SK-N-SH (cell line): ENCODE measurements at regions not wholly inside any gene's neighbourhood (a gene's known extent, or its start where the extent isn't known, plus 50 kb on each side); places are given as distances from the start of the nearest gene placed in this dataset.

Experiments
- CTCF ChIA-PET: fragments of 300-600, 350-600 bp; formaldehyde crosslinking; extraction: SDS; loops from one replicate; lab custom pipeline; 2021; lab: Yijun Ruan, JAX
- POLR2A ChIA-PET: fragments of 350-600 bp; sonication (Branson Sonifier 250); formaldehyde crosslinking; extraction: SDS; loops from one replicate; lab custom pipeline; 2020; ENCODE audit warnings: antibody characterized with exemption, inconsistent platforms; lab: Yijun Ruan, JAX
- DNase-seq: peaks from one replicate; pipeline ENCODE4 v3.0.0; 2012
- H2AFZ ChIP-seq: fragments of 200-600 bp; sonication (generic); 2 replicates; pipeline ENCODE4 v1.8.1; 2016; ENCODE audit warnings: antibody characterized with exemption, mild to moderate bottlenecking, low read depth
- H3F3A ChIP-seq: fragments of 200-600 bp; sonication (generic); replicated peaks from 2 replicates; pipeline ENCODE3; 2016; ENCODE audit warnings: antibody characterized with exemption, mild to moderate bottlenecking; ENCODE audit not compliant: insufficient read depth
- H3K27ac ChIP-seq, 2 experiments: fragments of 200-500 bp in 1 of 2; fragments of 200-600 bp in 1 of 2; sonication (Bioruptor generic) in 1 of 2; sonication (generic), shearing (Covaris generic) in 1 of 2; 2 replicates each; pipeline versions ENCODE4 v1.5.1 to v1.6.1; 2014 to 2016; ENCODE audit warnings: low read depth in 2 of 2, inconsistent platforms in 1 of 2, low read length in 1 of 2, mild to moderate bottlenecking in 1 of 2, mixed read lengths in 1 of 2
- H3K27me3 ChIP-seq: fragments of 200-600 bp; sonication (generic), shearing (Covaris generic); 2 replicates; pipeline ENCODE4 v1.6.1; 2016; ENCODE audit warnings: mixed run types; ENCODE audit not compliant: insufficient read depth
- H3K36me3 ChIP-seq, 2 experiments: fragments of 200-500 bp in 1 of 2; fragments of 200-600 bp in 1 of 2; sonication (Bioruptor generic) in 1 of 2; sonication (generic) in 1 of 2; replicated peaks in 1 of 2; 2 replicates each; pipeline versions ENCODE3 to v1.5.1; 2014 to 2016; ENCODE audit warnings: low read length in 1 of 2, mild to moderate bottlenecking in 1 of 2; ENCODE audit not compliant: insufficient read depth in 2 of 2, control insufficient read depth in 1 of 2
- H3K4me1 ChIP-seq, 2 experiments: fragments of 200-500 bp in 1 of 2; fragments of 200-600 bp in 1 of 2; sonication (Bioruptor generic) in 1 of 2; sonication (generic), shearing (Covaris generic) in 1 of 2; 2 replicates each; pipeline versions ENCODE4 v1.5.1 to v1.6.1; 2014 to 2016; ENCODE audit warnings: low read depth in 1 of 2, low read length in 1 of 2, mixed run types in 1 of 2; ENCODE audit not compliant: insufficient read depth in 2 of 2, control insufficient read depth in 1 of 2
- H3K4me2 ChIP-seq: fragments of 200-600 bp; sonication (generic), shearing (Covaris generic); 2 replicates; pipeline ENCODE4 v1.6.1; 2017; ENCODE audit warnings: mixed run types
- H3K4me3 ChIP-seq, 2 experiments: fragments of 200-500 bp in 1 of 2; fragments of 200-600 bp in 1 of 2; sonication (Bioruptor generic) in 1 of 2; sonication (generic), shearing (Covaris generic) in 1 of 2; 2 replicates each; pipeline versions ENCODE4 v1.5.1 to v1.8.1; 2014 to 2016; ENCODE audit warnings: low read depth in 2 of 2, inconsistent platforms in 1 of 2, low read length in 1 of 2, mild to moderate bottlenecking in 1 of 2, mixed read lengths in 1 of 2, moderate library complexity in 1 of 2
- H3K79me2 ChIP-seq: fragments of 200-600 bp; sonication (generic); 2 replicates; pipeline ENCODE4 v1.8.1; 2017; ENCODE audit warnings: mild to moderate bottlenecking; ENCODE audit not compliant: insufficient read depth
- H3K9ac ChIP-seq: fragments of 200-600 bp; sonication (generic); 2 replicates; pipeline ENCODE4 v1.6.1; 2017; ENCODE audit warnings: mixed run types
- H3K9me2 ChIP-seq: fragments of 200-600 bp; sonication (generic); 2 replicates; pipeline ENCODE4 v1.6.1; 2017; ENCODE audit warnings: mixed run types
- H3K9me3 ChIP-seq: fragments of 200-600 bp; sonication (generic); 2 replicates; pipeline ENCODE4 v1.6.1; 2017; ENCODE audit warnings: mixed run types, mild to moderate bottlenecking, moderate library complexity
- H4K20me1 ChIP-seq: fragments of 200-600 bp; sonication (generic); 2 replicates; pipeline ENCODE4 v1.6.1; 2017; ENCODE audit warnings: mild to moderate bottlenecking, mixed run types; ENCODE audit not compliant: insufficient read depth
- CTCF ChIP-seq: fragments of 200-600 bp; sonication (generic); IDR thresholded peaks from 2 replicates; pipeline ENCODE4 v1.6.1; 2017; ENCODE audit warnings: antibody characterized with exemption, mild to moderate bottlenecking, moderate library complexity
- ELF1 ChIP-seq: IDR thresholded peaks from 2 replicates; pipeline ENCODE4 v1.4.0; 2012
- EP300 ChIP-seq, 2 experiments: IDR thresholded peaks; 2 replicates each; pipeline versions ENCODE4 v1.4.0 to v1.6.1; 2012; ENCODE audit warnings: borderline replicate concordance in 1 of 2, low read depth in 1 of 2, low read length in 1 of 2
- EZH2phosphoT487 ChIP-seq: fragments of 200-600 bp; sonication (generic); IDR thresholded peaks from 2 replicates; pipeline ENCODE4 v1.6.1; 2017; ENCODE audit warnings: low read depth, mixed run types, mild to moderate bottlenecking, antibody characterized with exemption, moderate library complexity, borderline replicate concordance
- FOSL2 ChIP-seq: IDR thresholded peaks from 2 replicates; pipeline ENCODE4 v1.4.0; 2012; ENCODE audit warnings: low read depth, mild to moderate bottlenecking, moderate library complexity, borderline replicate concordance
- GATA2 ChIP-seq: sonication (generic); formaldehyde crosslinking; IDR thresholded peaks from 2 replicates; pipeline ENCODE4 v1.5.0; 2020; ENCODE audit warnings: mild to moderate bottlenecking, missing genetic modification reagents
- IRF3 ChIP-seq: fragments of 150-350 bp; IDR thresholded peaks from 2 replicates; pipeline ENCODE4 v1.6.1; 2016; ENCODE audit warnings: mild to moderate bottlenecking, low read depth, low read length
- JUND ChIP-seq: IDR thresholded peaks from 2 replicates; pipeline ENCODE4 v1.4.0; 2012
- MAX ChIP-seq: IDR thresholded peaks from 2 replicates; pipeline ENCODE4 v1.4.0; 2012; ENCODE audit warnings: low read depth
- MEF2A ChIP-seq: IDR thresholded peaks from 2 replicates; pipeline ENCODE4 v1.4.0; 2012; ENCODE audit warnings: low read depth, borderline replicate concordance
- NRF1 ChIP-seq: IDR thresholded peaks from 2 replicates; pipeline ENCODE4 v1.6.1; 2012; ENCODE audit warnings: low read depth, mild to moderate bottlenecking, low read length
- RAD21 ChIP-seq: IDR thresholded peaks from 2 replicates; pipeline ENCODE4 v1.6.1; 2012; ENCODE audit warnings: mild to moderate bottlenecking, low read length
- RCOR1 ChIP-seq: fragments of 150-350 bp; IDR thresholded peaks from 2 replicates; pipeline ENCODE4 v1.6.1; 2017; ENCODE audit warnings: antibody characterized with exemption, low read length
- RFX5 ChIP-seq: IDR thresholded peaks from 2 replicates; pipeline ENCODE4 v1.6.1; 2012; ENCODE audit warnings: mild to moderate bottlenecking, improper control_type of control experiment, low read length
- SIN3A ChIP-seq: IDR thresholded peaks from 2 replicates; pipeline ENCODE4 v1.6.1; 2012; ENCODE audit warnings: low read depth, mild to moderate bottlenecking, low read length, moderate library complexity, borderline replicate concordance
- SMC3 ChIP-seq: IDR thresholded peaks from 2 replicates; pipeline ENCODE4 v1.6.1; 2012; ENCODE audit warnings: low read depth, low read length, improper control_type of control experiment
- WGBS: methylation state at CpG from one replicate; pipeline ENCODE4 v1.1.6; 2017; ENCODE audit warnings: low lambda C conversion rate; 5-methylcytosine and 5-hydroxymethylcytosine counted together

- Histone ChIP-seq H3K4me2 (no peak overlapping the region), H3K9me3 (0 out of 2 replicates have a peak, but pooled peaks cover 8% of the 10 kb centered on the region), H3K27ac (peak overlapping the region in 1 of 2 experiments; percentile 86; a peak in 2 of 4 replicates), H3F3A (no peaks in the 10 kb centered on the region), H3K9me2 (no peaks in the 10 kb centered on the region), H4K20me1 (no peaks in the 10 kb centered on the region), H3K4me3 (no peak overlapping the region), H2AFZ (no peak overlapping the region), H3K9ac (no peak overlapping the region), H3K27me3 (no peaks in the 10 kb centered on the region), H3K79me2 (no peaks in the 10 kb centered on the region), H3K4me1 (peaks cover 0 to 38% of the 10 kb centered on the region in 2 experiments; a peak in 2 of 4 replicates), H3K36me3 (no peaks in the 10 kb centered on the region)
- POLR2A ChIA-PET: no interaction called here
- WGBS: 36% methylated on average over 2 of the region's 2 CpGs
- TF ChIP-seq NRF1 (no peak), IRF3 (no peak), GATA2 (CRISPR knock-in tag) (no peak), MAX (no peak), CTCF (no peak), SIN3A (no peak)
- CTCF ChIA-PET: interaction anchor here (0.6 to 4.0 kb wide), 4 partner anchors 11 to 1327 kb away, joined by 3 to 13 read pairs (median 6); no protein-coding TSS in a partner anchor
- no peak for DNase-seq
These were observed 164.5 kb downstream of the TDRD15 start for GRCh38 chr2:21288299-21288698.

- ChIA-PET POLR2A (no interaction called here), CTCF (interaction anchor here (1.1 to 4.0 kb wide), 5 partner anchors 10 to 113 kb away, joined by 3 to 13 read pairs (median 4); no protein-coding TSS in a partner anchor)
- Histone ChIP-seq H3K9ac (no peak overlapping the region), H3K4me3 (no peak overlapping the region), H3K36me3 (no peaks in the 10 kb centered on the region), H3F3A (no peaks in the 10 kb centered on the region), H3K27me3 (no peaks in the 10 kb centered on the region), H3K4me1 (peaks cover 0 to 32% of the 10 kb centered on the region in 2 experiments; a peak in 2 of 4 replicates), H4K20me1 (no peaks in the 10 kb centered on the region), H2AFZ (no peak overlapping the region), H3K9me3 (0 out of 2 replicates have a peak, but pooled peaks cover 2% of the 10 kb centered on the region), H3K9me2 (no peaks in the 10 kb centered on the region), H3K4me2 (no peak overlapping the region), H3K27ac (peak overlapping the region in 1 of 2 experiments; percentile 86; a peak in 2 of 4 replicates), H3K79me2 (no peaks in the 10 kb centered on the region)
- 0 out of 2 replicates have a peak, but pooled peaks have one; percentile 1 for TF ChIP-seq RAD21
- 0 out of 4 replicates have a peak, but pooled peaks of 1 of the 2 experiments have one; percentile 30 for TF ChIP-seq EP300 (IDR thresholded peaks at IDR 0.05; ENCODE audit: borderline replicate concordance in 1 of 2, low read depth in 1 of 2, low read length in 1 of 2)
- no peak for TF ChIP-seq CTCF
- TF ChIP-seq SMC3: no peak
- TF ChIP-seq RFX5: no peak
- TF ChIP-seq FOSL2: no peak
- no peak for TF ChIP-seq ELF1
- no peak for TF ChIP-seq JUND
- no peak for TF ChIP-seq RCOR1
- no peak for TF ChIP-seq MEF2A
- no peak for TF ChIP-seq EZH2phosphoT487
- 17% methylated on average over 8 of the region's 8 CpGs for WGBS
- no peak for DNase-seq
These were observed 165.2 kb downstream of the TDRD15 start for GRCh38 chr2:21288739-21289520.
